GM18519 (cell line): ENCODE measurements at regions not wholly inside any gene's neighbourhood (a gene's known extent, or its start where the extent isn't known, plus 50 kb on each side); places are given as distances from the start of the nearest gene placed in this dataset.
"Not testable (repeated sequence)": the region's sequence is repeated elsewhere in the genome, so short reads cannot be mapped to it uniquely, and the experiment has no call there.

ENCODE experiments used
- ATAC-seq: cut with Tn5 transposase; IDR thresholded peaks from one replicate; pipeline ENCODE4 v1.9.1; 2021; ENCODE audit warnings: mild to moderate bottlenecking, moderate library complexity; ENCODE audit not compliant: unreplicated experiment, low FRiP score

DNA sequence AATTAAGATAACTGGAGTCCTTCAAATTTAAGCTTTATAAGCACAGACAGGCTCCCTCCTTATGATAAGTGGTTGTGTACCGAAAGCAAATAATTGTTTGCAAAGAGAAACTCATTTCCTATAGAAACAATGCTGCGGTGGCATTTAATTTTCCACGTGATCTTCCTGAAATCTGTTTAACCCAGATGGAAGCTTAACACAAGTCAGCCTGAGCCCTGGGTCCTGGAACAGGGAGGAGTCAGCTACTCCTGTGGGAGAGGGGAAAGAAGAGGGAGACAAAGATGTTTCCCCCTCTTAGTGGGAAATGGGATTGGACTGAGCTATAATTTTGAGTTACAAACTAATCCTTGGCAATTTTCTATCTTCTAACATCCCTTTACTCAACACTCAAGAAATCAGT, 136.5 kb downstream of the ELOVL4 start:
- ATAC-seq, result no peak

DNA sequence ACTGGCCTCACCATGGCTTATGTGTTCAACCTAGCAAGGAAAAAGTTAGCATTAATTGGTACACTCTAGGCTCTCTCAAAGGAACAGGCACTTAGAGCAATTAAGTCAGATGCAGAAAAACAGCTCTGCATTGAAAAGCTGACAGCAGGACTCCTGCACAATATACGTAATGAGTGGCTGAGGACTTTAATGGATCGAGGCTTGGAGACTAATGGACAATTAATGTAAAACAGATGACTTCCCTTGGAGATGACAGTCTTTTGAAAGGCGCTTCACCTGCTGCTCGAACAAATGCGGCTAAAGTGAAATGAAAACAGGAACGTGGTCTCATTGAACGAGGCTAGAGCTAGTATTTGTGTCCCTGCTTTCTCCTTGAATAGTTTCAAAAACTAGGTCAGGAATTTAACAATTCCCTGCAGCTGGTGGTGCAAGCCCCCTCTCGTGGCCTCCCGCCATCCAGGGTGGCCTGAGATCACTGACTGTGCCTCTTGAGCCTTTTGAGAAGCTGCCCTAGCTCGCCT, 137.1 kb downstream of the ELOVL4 start:
- no peak for ATAC-seq

DNA sequence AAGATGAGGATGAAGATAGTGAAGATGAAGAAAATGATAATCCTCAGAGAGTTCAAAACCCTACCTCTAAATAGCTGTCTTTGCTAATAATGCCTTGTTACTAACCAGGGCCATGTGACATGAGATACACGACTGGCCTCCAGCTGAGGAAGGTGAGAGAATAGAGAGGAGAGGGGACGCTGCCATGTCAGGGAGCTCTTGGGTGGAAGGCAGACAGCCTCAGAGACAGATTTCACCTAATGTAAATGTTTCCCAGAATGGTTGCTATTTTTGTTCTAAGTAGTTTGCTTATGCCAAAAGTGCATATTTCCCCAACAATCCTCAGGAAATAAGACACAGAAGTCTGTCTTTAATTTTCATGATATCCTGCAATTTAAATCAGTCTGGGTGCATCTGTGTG, 138.4 kb downstream of the ELOVL4 start:
- ATAC-seq, result no peak

DNA sequence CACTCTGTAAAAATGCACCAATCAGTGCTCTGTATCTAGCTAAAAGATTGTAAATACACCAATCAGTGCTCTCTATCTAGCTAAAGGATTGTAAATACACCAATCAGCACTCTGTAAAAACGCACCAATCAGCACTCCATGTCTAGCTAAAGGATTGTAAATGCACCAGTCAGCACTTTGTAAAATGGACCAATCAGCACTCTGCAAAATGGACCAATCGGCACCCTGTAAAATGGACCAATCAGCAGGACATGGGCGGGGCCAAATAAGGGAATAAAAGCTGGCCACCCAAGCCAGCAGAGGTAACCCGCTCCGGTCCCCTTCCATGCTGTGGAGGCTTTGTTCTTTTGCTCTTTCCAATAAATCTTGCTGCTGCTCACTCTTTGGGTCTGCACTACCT, 140.7 kb downstream of the ELOVL4 start:
- not testable (repeated sequence) for ATAC-seq

GRCh38 chr6:79804732-79805131, 142.6 kb downstream of the ELOVL4 start:
- ATAC-seq, result no peak

- ATAC-seq, result no peak
Observed at GRCh38 chr6:79803917-79804316, 143.4 kb downstream of the ELOVL4 start.

DNA sequence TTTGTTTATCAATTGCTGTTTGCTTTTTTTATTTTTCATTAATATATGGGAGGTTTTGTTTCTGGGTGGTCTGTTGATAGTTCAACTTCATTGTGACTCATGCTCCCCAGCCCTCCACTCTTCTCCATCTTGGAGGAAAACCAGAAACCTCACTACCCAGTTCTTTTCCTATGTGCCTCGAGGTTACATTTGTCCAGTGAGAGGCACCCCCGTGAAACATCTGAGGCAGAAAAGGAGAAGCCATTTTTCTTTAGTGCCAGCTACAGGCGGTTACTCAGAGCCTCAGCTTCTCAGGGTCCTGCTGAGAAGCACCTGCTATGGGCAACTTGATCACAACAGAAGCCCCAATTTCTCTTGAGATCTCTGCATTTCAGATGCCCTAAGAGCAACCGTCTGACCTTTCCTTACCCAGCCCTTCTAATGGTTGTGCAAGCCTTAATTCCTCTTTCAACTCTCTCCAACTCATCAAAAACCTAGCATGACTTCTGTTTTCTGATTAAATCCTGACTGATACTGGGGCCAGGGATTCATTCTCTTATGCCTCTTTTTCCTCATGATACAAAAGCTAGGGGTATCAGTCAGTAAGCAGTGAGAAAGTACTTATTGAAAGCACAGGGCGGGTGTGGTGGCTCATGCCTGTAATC, 144.6 kb downstream of the ELOVL4 start:
- ATAC-seq, result no peak

- ATAC-seq, result no peak
Observed at GRCh38 chr6:79801362-79801761, 146.0 kb downstream of the ELOVL4 start.

- ATAC-seq, result no peak
Observed at GRCh38 chr6:79798841-79799240, 148.5 kb downstream of the ELOVL4 start.

- no peak for ATAC-seq
Observed at GRCh38 chr6:79797912-79798311, 149.4 kb downstream of the ELOVL4 start.

DNA sequence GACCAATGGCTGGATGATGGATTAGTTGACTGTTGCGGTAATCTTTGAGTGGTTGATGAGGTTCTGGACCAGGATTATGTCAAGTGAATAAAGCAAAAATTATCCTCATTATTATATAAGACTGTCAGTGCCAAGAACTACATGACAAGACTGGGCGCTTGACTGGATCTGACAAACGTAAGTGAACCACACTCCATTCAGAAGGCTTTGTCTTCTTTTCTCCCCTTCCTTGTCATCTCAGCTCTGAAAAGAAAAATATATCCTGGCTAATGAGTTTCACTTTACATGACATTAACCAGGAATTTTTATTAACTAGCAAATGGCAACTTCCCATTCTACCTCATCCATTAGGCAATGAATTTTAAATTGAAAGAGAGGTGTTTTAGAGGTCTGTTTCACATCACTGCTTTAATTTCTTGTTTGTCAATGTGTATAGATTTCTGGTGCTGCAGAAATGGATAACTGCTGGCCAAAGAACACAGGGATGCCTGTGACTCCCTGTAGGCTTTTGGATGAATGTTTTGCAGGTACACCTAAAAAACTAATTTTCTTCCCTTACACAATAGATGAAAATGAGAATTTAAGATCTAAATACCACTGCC, 150.1 kb downstream of the ELOVL4 start:
- no peak for ATAC-seq

GRCh38 chr6:79796197-79796596, 151.2 kb downstream of the ELOVL4 start:
- no peak for ATAC-seq

DNA sequence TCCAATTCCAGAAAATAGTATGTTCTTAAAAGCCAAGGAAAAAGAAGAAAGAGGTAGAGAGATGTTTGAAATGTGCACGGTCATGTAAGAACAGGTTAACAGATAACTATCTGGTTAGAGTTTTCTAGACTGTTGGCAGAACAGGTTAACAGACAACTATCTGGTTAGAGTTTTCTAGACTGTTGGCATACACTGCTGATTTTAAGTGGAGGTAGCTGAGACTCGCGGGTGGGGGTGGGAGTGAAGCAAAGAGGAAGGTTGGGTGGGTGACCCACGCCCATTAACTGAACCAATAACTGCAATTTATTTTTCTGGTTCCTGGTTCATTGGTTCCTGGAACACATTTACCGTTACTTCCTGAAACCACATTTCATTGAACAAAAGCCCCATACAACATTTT, 157.5 kb downstream of the ELOVL4 start:
- no peak for ATAC-seq

DNA sequence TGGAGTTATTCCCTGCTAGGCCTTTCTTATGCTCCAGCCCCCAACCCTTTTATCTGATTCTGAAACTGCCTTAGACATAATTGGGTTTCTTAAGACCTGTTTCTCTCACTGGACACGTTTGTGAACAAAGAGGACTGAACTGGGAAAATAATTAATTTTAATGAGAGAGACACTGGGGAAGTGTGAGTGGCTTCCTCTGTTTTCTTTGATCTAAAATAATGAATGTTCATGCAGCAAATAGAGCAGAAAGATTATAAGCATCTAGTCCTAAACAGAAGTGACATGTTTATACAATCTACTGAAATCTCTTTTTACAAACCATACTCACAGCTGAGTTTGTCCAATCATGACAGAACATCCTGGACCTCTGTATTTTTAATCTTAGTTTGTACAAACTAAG, 157.6 kb downstream of the SH3BGRL2 start:
- no peak for ATAC-seq

DNA sequence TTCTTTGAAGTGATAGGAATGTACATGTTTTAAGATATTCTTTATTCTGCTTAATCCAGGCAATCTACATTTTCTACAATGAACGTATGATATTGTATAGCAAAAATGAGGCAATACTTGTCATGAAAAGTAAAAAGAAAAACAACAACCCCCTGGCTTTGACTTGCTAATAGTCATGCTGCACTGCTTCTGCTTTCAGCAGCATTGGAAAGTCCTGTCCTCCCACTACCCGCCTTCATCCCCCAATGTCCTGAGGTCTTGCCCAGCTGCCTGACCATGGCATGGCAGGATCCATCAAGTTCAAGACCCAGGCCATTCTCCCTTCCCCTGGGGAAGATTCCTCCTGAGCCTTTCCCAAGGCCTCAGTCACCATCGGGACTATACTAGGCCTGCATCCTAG, 156.5 kb downstream of the SH3BGRL2 start:
- ATAC-seq, result no peak

GRCh38 chr6:79784395-79784753, 153.2 kb downstream of the SH3BGRL2 start:
- no peak for ATAC-seq

DNA sequence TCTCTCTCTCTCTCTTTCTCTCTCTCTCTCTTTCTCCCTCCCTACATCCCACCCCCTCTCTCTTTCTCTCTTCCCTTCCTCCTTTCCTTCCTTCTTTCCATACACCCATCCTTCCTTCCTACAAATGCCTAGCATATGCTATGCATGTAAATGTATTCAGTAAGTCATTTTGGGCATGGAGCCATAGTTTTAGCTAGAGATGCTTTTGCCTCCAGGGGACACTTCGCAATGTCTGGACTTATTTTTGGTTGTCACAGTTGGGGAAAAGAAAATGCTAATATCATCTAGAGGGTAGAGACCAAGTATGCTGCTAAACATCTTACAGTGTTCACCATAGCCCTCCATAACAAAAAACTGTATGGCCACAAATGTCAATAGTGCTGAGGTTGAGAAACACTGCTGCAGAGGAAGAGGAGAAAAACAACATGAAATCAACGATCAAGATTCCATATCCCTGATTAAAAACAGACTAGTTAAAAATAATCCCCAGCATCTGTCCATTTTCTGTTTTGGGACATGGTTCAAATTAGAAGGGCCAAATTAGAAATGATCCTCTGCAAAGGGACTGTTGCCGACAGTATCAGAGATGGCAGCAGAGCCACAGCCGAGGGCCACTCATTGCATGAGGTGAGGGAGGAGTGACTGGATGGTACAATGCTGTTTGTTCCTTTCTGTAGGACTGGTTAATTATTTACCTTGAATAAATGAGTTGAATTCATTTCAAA, 152.7 kb downstream of the SH3BGRL2 start:
- no peak for ATAC-seq

- ATAC-seq, result no peak
Observed at GRCh38 chr6:79782792-79783580, 151.9 kb downstream of the SH3BGRL2 start.

DNA sequence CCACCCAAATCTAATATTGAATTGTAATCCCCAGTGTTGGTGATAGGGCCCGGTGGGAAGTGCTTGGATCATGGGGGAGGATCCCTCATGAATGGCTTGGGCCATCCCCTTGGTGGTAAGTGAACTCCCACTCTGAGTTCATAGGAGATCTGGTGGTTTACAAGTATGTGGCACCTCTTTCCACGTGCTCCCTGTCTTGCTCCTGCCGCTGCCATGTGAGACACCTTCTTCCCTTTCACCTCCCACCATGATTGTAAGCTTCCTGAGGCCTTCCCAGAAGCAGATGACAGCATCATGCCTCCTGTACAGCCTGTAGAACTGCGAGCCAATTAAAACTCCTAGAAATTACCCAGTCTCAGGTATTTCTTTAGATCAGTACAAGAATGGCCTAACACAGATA, 150.8 kb downstream of the SH3BGRL2 start:
- ATAC-seq, result no peak

- ATAC-seq, result no peak
Observed at GRCh38 chr6:79780881-79781280, 149.8 kb downstream of the SH3BGRL2 start.

- ATAC-seq, result no peak
Observed at GRCh38 chr6:79778816-79779215, 147.7 kb downstream of the SH3BGRL2 start.
